ENCODE measurements at regions not wholly inside any gene's neighbourhood (a gene's known extent, or its start where the extent isn't known, plus 50 kb on each side); places are given as distances from the start of the nearest gene placed in this dataset.

DNA sequence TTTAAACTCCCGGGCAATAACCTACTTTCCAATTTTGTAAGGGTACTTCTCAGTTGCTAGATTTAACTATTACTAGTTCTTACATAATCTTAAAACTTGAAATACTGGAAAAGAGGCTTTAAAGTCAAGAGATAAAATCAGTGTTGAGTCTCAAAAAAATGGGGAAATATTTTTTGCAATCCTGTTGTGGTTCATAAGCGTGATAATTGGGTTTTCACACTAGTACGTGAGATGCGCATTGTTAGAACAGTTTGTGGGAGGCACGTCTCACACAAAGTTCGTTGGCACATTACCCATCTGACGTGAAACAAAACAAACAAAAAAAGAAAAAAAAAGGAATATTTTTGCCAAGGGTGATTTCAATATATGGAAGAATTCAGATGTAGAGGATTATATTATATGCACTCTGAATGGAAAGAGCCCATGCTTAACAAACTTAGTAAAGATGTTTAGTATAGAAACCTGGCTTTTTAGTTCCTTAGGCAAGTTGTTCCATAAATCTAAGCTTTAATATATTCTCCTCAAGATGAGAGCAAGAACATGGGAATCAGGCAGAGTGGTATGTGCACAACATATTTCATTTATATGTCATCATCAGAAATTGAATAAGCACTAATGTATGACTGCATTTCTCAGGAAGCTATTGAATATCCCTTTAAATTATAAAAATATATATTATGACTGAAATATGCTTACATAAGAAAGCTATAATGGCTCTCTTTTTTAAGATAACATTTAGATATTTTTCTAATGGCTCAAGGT is 73.9 kb upstream of the TNFSF4 start:
- TF ChIP-seq, protein P1, sequence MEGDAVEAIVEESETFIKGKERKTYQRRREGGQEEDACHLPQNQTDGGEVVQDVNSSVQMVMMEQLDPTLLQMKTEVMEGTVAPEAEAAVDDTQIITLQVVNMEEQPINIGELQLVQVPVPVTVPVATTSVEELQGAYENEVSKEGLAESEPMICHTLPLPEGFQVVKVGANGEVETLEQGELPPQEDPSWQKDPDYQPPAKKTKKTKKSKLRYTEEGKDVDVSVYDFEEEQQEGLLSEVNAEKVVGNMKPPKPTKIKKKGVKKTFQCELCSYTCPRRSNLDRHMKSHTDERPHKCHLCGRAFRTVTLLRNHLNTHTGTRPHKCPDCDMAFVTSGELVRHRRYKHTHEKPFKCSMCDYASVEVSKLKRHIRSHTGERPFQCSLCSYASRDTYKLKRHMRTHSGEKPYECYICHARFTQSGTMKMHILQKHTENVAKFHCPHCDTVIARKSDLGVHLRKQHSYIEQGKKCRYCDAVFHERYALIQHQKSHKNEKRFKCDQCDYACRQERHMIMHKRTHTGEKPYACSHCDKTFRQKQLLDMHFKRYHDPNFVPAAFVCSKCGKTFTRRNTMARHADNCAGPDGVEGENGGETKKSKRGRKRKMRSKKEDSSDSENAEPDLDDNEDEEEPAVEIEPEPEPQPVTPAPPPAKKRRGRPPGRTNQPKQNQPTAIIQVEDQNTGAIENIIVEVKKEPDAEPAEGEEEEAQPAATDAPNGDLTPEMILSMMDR (IDR thresholded peaks at IDR 0.05) = no peak
- no peak for TF ChIP-seq SIN3A (IDR thresholded peaks at IDR 0.05; ENCODE audit: borderline replicate concordance, insufficient read depth, low read depth, low read length)
- TF ChIP-seq, protein P2, sequence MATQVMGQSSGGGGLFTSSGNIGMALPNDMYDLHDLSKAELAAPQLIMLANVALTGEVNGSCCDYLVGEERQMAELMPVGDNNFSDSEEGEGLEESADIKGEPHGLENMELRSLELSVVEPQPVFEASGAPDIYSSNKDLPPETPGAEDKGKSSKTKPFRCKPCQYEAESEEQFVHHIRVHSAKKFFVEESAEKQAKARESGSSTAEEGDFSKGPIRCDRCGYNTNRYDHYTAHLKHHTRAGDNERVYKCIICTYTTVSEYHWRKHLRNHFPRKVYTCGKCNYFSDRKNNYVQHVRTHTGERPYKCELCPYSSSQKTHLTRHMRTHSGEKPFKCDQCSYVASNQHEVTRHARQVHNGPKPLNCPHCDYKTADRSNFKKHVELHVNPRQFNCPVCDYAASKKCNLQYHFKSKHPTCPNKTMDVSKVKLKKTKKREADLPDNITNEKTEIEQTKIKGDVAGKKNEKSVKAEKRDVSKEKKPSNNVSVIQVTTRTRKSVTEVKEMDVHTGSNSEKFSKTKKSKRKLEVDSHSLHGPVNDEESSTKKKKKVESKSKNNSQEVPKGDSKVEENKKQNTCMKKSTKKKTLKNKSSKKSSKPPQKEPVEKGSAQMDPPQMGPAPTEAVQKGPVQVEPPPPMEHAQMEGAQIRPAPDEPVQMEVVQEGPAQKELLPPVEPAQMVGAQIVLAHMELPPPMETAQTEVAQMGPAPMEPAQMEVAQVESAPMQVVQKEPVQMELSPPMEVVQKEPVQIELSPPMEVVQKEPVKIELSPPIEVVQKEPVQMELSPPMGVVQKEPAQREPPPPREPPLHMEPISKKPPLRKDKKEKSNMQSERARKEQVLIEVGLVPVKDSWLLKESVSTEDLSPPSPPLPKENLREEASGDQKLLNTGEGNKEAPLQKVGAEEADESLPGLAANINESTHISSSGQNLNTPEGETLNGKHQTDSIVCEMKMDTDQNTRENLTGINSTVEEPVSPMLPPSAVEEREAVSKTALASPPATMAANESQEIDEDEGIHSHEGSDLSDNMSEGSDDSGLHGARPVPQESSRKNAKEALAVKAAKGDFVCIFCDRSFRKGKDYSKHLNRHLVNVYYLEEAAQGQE (IDR thresholded peaks at IDR 0.05; ENCODE audit: insufficient read depth in 1 of 2, low read depth in 2 of 2, low read length in 1 of 2) = no peak
- no peak for TF ChIP-seq POLR2AphosphoS5 (IDR thresholded peaks at IDR 0.05; ENCODE audit: low read depth, low read length)
- TF ChIP-seq TCF7L2 (IDR thresholded peaks at IDR 0.05; ENCODE audit: low read depth, low read length) = no peak
